NOMO-1 treated with DMSO at 0.1 percent for 48 hours (cell line): ENCODE measurements at regions not wholly inside any gene's neighbourhood (a gene's known extent, or its start where the extent isn't known, plus 50 kb on each side); places are given as distances from the start of the nearest gene placed in this dataset.
"Not testable (repeated sequence)": the region's sequence is repeated elsewhere in the genome, so short reads cannot be mapped to it uniquely, and the experiment has no call there.

ENCODE experiments used
- DNase-seq: peaks from one replicate; lab custom pipeline; 2025; ENCODE audit not compliant: unreplicated experiment; lab: John Stamatoyannopoulos, UW

- DNase-seq: no peak
These were observed 159.6 kb upstream of the KLF3 start for GRCh38 chr4:38504396-38504715.

- DNase-seq: no peak
These were observed 154.4 kb upstream of the KLF3 start for GRCh38 chr4:38509551-38509950.

- DNase-seq: no peak
These were observed 153.8 kb upstream of the KLF3 start for GRCh38 chr4:38510201-38510600.

GRCh38 chr4:38511702-38512101 lies 152.3 kb upstream of the KLF3 start:
- DNase-seq: no peak

- DNase-seq: no peak
These were observed 151.2 kb upstream of the KLF3 start for GRCh38 chr4:38512840-38513239.

GRCh38 chr4:38514465-38515146 lies 149.4 kb upstream of the KLF3 start:
- DNase-seq: no peak

GRCh38 chr4:38516190-38516589 lies 147.8 kb upstream of the KLF3 start:
- DNase-seq: no peak

- no peak for DNase-seq
These were observed 144.3 kb upstream of the KLF3 start for GRCh38 chr4:38519666-38520065.

- no peak for DNase-seq
These were observed 140.9 kb upstream of the KLF3 start for GRCh38 chr4:38523054-38523453.

GRCh38 chr4:38523524-38524448 lies 140.2 kb upstream of the KLF3 start:
- DNase-seq: peak; percentile 94

- DNase-seq: no peak
These were observed 137.6 kb upstream of the KLF3 start for GRCh38 chr4:38526412-38526811.

GRCh38 chr4:38529189-38530115 lies 134.5 kb upstream of the KLF3 start:
- peak; percentile 92 for DNase-seq

GRCh38 chr4:38530486-38530885 lies 133.5 kb upstream of the KLF3 start:
- no peak for DNase-seq

GRCh38 chr4:38531141-38531727 lies 132.8 kb upstream of the KLF3 start:
- DNase-seq: no peak

- DNase-seq: no peak
These were observed 131.0 kb upstream of the KLF3 start for GRCh38 chr4:38532908-38533499.

GRCh38 chr4:38534344-38535045 lies 129.5 kb upstream of the KLF3 start:
- no peak for DNase-seq

- not testable (repeated sequence) for DNase-seq
These were observed 128.9 kb upstream of the KLF3 start for GRCh38 chr4:38535071-38535470.

- DNase-seq: no peak
These were observed 128.3 kb upstream of the KLF3 start for GRCh38 chr4:38535717-38536116.

- no peak for DNase-seq
These were observed 127.3 kb upstream of the KLF3 start for GRCh38 chr4:38536716-38537115.

GRCh38 chr4:38537666-38538065 lies 126.3 kb upstream of the KLF3 start:
- DNase-seq: no peak
